ENCODE measurements at regions not wholly inside any gene's neighbourhood (a gene's known extent, or its start where the extent isn't known, plus 50 kb on each side); places are given as distances from the start of the nearest gene placed in this dataset.

DNA sequence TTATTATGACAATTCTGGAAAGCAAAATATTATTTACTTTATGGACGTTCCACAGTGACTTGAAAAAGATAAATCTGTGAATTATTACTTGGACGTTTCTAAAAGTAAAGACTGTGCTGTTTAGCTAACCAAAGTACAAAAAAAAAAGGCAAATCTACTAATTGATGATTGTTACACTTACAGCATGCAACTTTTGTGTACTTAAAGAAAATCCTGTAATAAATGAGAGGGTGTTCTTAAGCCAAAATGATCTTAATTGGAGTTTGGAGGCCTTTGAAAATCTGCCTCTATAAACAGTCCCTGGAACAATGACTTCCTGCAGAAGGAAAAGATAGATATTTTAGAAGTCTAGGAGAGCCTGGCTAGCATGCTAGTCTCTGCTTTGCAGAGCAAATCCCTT lies 434.0 kb upstream of the SYT1 start:
- TF ChIP-seq Cebpa-rat (IDR thresholded peaks at IDR 0.05), result no peak
- no peak overlapping the region for H3K4me2 ChIP-seq

DNA sequence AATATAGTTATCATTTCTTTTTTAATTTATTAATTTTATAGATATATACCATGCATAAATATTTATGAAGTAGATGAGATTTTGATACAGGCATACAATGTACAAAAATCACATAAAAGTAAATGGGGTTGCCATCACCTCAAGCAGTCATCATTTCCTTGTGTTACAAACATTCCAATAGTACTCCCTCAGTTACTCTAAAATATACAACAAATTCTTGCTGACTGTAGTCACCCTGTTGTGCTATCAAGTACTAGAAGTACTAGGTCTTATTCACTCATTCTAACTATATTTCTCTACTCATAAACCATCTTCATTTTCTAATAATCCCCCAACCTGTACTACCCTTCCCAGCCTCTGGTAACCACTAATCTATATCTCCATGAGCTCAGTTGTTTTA lies 432.6 kb upstream of the SYT1 start:
- Histone ChIP-seq H3K4me1 (no peaks in the 10 kb centered on the region), H3K27ac (no peak overlapping the region), H3K9me3 (0 out of 2 replicates have a peak, but pooled peaks cover 8% of the 10 kb centered on the region), H3K9ac (no peak overlapping the region), H3K36me3 (no peaks in the 10 kb centered on the region), H3K4me3 (no peak overlapping the region), H3K27me3 (no peaks in the 10 kb centered on the region), H4K20me1 (no peaks in the 10 kb centered on the region), H3K4me2 (no peak overlapping the region)
- TF ChIP-seq Cebpa-rat (IDR thresholded peaks at IDR 0.05), result no peak

More for the DNA sequence above, 434.0 kb upstream of the SYT1 start:
- H3K4me1 ChIP-seq, result no peaks in the 10 kb centered on the region
- no peaks in the 10 kb centered on the region for H3K36me3 ChIP-seq
- no peaks in the 10 kb centered on the region for H3K27me3 ChIP-seq
- no peaks in the 10 kb centered on the region for H4K20me1 ChIP-seq
- 0 out of 2 replicates have a peak, but pooled peaks cover 5% of the 10 kb centered on the region for H3K9me3 ChIP-seq
- no peak overlapping the region for H3K9ac ChIP-seq
- H3K4me3 ChIP-seq, result no peak overlapping the region
- no peak overlapping the region for H3K27ac ChIP-seq

DNA sequence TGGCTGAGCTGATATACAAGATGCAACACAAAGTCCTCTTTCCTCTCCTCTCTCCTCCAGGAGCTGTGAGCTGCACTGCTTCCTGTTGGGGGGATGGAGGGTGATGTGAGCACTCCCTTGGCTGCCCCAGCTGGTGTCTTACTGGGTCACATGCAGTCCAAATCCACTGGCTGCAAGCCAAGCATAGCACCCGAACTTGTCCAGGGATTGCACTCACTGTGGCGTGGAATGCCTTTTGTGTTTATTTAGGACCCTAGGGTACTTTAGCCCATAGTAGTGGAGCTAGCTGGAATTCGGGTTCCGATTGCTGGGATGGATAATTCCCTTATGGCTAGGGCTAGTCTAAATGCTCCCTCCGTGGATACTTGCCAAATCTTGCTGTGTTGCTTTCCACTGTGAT lies 424.9 kb upstream of the SYT1 start:
- H3K27me3 ChIP-seq, result no peaks in the 10 kb centered on the region

DNA sequence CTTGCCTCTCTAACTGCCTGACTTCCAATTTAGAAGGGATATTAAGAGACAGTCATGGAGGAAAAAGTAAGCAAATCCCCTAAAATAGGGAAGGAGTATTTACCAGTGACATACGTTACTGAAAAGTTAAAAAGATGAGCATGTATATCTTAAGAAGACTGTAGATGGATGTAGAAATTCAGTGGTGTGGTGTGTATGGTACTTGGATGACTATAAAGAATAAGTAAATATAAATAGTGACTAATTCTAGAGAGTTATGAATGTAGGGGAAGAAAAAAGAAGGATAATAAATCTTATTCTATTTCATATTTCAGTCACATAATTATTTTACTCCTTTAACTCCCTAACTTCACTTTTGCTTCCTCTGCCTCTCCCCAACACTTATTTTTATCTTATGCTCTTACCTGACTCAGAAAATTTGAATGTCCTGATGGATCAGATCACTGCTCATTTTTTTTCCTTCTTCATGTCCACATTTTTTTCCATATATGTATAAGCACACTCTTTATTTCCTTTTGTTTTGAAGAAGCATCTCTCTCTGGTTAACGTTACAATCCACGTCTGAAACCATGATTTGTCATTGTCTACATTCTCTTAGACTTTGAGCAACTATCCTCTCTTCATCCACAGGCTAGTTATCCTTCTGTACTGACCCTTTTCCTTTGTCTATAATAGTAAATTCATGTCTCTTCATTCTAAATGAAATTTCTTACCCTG lies 422.7 kb upstream of the SYT1 start:
- H3K4me3 ChIP-seq, result no peak overlapping the region
- no peaks in the 10 kb centered on the region for H3K36me3 ChIP-seq
- no peak overlapping the region for H3K27ac ChIP-seq
- no peak overlapping the region for H3K4me2 ChIP-seq
- no peak overlapping the region for H3K9ac ChIP-seq
- TF ChIP-seq Cebpa-rat (IDR thresholded peaks at IDR 0.05), result no peak
- H3K4me1 ChIP-seq, result no peaks in the 10 kb centered on the region
- no peaks in the 10 kb centered on the region for H4K20me1 ChIP-seq
- peaks cover 31% of the 10 kb centered on the region for H3K9me3 ChIP-seq
- no peaks in the 10 kb centered on the region for H3K27me3 ChIP-seq

More for the DNA sequence above, 424.9 kb upstream of the SYT1 start:
- no peak for TF ChIP-seq Cebpa-rat (IDR thresholded peaks at IDR 0.05)
- Histone ChIP-seq H3K9ac (no peak overlapping the region), H3K4me3 (no peak overlapping the region), H4K20me1 (no peaks in the 10 kb centered on the region), H3K9me3 (peaks cover 33% of the 10 kb centered on the region), H3K4me1 (no peaks in the 10 kb centered on the region), H3K4me2 (no peak overlapping the region), H3K36me3 (no peaks in the 10 kb centered on the region), H3K27ac (no peak overlapping the region)

DNA sequence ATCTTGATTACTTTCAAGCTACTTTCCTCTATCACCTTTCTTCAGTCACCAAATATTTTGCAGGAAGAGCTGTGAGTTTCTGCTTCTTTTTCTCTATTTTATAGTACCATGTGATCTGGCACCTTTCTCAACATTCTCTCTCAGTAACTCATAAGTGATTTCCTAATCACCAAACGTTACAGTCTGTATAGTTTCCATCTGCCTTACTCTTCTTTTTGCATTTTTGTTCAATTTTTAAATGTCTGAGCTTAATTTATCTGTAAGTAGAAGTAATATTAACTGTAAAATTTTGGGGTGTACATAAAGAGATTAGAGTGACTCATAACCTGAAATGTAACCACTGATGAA lies 422.1 kb upstream of the SYT1 start:
- H3K36me3 ChIP-seq, result no peaks in the 10 kb centered on the region
- TF ChIP-seq Cebpa-rat (IDR thresholded peaks at IDR 0.05), result no peak
- no peaks in the 10 kb centered on the region for H3K4me1 ChIP-seq
- H3K4me2 ChIP-seq, result no peak overlapping the region
- no peak overlapping the region for H3K4me3 ChIP-seq
- no peaks in the 10 kb centered on the region for H3K27me3 ChIP-seq
- no peak overlapping the region for H3K27ac ChIP-seq
- peaks cover 26% of the 10 kb centered on the region for H3K9me3 ChIP-seq
- no peak overlapping the region for H3K9ac ChIP-seq
- H4K20me1 ChIP-seq, result no peaks in the 10 kb centered on the region

DNA sequence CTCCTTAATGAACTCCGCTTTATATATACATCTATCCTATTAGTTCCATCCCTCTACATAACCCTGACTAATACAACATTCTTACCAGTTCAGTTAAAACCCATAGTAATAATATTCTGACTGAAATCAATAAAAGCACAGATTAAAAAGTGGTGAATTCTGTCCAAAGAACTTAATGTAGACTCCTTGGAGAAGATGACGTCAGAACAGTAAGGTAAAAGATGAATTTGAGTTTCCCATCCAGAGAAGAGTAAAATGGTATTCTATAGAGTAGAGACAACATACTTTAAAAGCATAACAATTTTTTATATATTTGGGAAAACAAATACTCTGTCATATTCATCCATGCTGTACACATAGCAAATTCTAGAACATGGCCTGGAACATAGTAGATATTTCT lies 418.0 kb upstream of the SYT1 start:
- Histone ChIP-seq H3K9ac (no peak overlapping the region), H3K4me1 (no peaks in the 10 kb centered on the region)

DNA sequence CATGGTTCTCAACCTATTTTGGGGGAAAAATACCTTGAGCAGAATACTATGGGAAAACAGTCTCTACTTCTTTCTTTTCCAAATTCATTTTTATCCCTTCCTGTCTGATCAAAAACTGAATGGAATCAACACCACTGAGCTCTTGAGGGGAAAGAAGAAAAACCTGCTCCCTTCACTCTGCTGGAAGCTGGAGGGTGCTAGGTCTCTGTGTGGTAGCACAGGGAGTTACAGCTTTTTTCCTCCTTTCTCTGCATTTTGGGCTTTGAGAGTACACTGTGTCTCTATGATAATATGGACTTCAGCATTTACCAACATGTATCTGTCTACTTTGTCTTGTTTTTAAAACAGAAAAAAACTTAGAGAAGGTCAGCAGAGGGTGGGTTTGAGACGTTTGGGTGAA lies 417.2 kb upstream of the SYT1 start:
- no peak overlapping the region for H3K27ac ChIP-seq
- no peak overlapping the region for H3K4me2 ChIP-seq
- H3K4me1 ChIP-seq, result no peaks in the 10 kb centered on the region
- H3K36me3 ChIP-seq, result no peaks in the 10 kb centered on the region
- H3K9me3 ChIP-seq, result no peaks in the 10 kb centered on the region
- TF ChIP-seq Cebpa-rat (IDR thresholded peaks at IDR 0.05), result no peak
- no peaks in the 10 kb centered on the region for H4K20me1 ChIP-seq
- H3K27me3 ChIP-seq, result no peaks in the 10 kb centered on the region
- H3K9ac ChIP-seq, result no peak overlapping the region
- no peak overlapping the region for H3K4me3 ChIP-seq

More for the DNA sequence above, 418.0 kb upstream of the SYT1 start:
- Histone ChIP-seq H3K9me3 (no peaks in the 10 kb centered on the region), H3K4me3 (no peak overlapping the region), H3K27ac (no peak overlapping the region), H3K36me3 (no peaks in the 10 kb centered on the region), H3K27me3 (no peaks in the 10 kb centered on the region), H4K20me1 (no peaks in the 10 kb centered on the region), H3K4me2 (no peak overlapping the region)
- no peak for TF ChIP-seq Cebpa-rat (IDR thresholded peaks at IDR 0.05)

DNA sequence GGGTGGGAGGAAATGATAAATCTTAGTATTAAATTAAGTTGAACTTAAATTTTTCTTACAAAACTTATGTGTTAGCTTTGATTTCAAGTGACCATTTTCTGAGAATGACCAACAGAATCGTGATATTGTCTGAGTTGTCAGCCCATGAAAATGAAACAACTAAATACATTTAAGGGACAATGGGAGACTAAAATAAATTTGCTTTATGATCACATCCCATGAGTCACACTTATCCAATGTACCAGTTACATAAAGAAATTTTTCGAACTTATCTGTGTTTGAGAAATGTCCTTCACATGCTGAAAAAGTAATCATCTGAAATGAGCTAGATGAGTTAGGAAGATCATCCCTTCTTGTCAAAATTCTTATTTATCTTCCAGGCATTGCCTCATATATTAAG lies 415.9 kb upstream of the SYT1 start:
- Histone ChIP-seq H3K4me3 (no peak overlapping the region), H3K9ac (no peak overlapping the region), H3K36me3 (no peaks in the 10 kb centered on the region), H4K20me1 (no peaks in the 10 kb centered on the region), H3K4me1 (no peaks in the 10 kb centered on the region), H3K4me2 (no peak overlapping the region), H3K27ac (no peak overlapping the region), H3K9me3 (no peaks in the 10 kb centered on the region), H3K27me3 (no peaks in the 10 kb centered on the region)
- no peak for TF ChIP-seq Cebpa-rat (IDR thresholded peaks at IDR 0.05)

DNA sequence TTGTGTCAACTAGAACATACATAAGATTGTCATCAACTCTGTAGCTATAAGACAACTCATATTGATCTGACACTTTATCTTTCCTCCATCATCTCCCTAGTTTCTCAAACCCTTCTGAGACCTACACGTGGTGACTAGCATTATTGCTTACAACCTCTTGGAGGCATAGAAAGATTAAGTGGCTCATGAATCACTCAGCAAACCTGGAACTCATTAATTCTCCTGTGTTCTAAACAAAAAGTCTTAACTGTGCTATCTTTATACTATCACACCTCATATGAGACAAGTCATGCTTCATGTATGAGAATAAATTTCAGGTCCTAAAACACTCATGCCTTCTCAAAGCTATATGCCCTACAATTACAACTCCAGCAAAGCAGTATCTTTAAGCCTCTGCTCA lies 408.6 kb upstream of the SYT1 start:
- no peak overlapping the region for H3K4me3 ChIP-seq
- no peak overlapping the region for H3K27ac ChIP-seq
- H3K27me3 ChIP-seq, result no peaks in the 10 kb centered on the region
- H3K9me3 ChIP-seq, result no peaks in the 10 kb centered on the region
- TF ChIP-seq Cebpa-rat (IDR thresholded peaks at IDR 0.05), result no peak
- no peak overlapping the region for H3K9ac ChIP-seq
- H3K4me2 ChIP-seq, result no peak overlapping the region
- H3K4me1 ChIP-seq, result peaks cover 6% of the 10 kb centered on the region; the same call in 1 of the 2 replicates
- H3K36me3 ChIP-seq, result no peaks in the 10 kb centered on the region
- no peaks in the 10 kb centered on the region for H4K20me1 ChIP-seq

DNA sequence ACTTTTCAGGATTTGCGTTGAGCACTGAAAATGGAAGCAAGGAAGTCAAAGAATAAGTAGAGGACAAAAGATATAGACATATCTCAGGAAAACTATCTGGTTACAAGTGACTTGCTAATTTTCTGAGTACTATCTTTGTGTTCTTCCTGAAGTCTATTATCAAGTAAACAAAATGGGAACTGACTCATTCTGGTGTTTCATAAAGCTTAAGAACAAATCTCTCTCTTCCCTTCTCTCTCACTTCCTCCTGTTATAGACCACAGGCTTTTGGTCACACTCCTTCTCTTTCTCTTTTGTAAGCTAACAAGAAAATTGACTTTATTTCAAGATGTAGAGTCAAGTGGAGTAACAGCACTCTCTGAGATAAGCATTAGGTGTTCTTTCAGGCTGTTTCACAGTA lies 406.6 kb upstream of the SYT1 start:
- Histone ChIP-seq H3K4me3 (no peak overlapping the region), H3K4me1 (peaks cover 6% of the 10 kb centered on the region; the same call in 1 of the 2 replicates), H3K27ac (no peak overlapping the region), H3K27me3 (no peaks in the 10 kb centered on the region), H4K20me1 (no peaks in the 10 kb centered on the region), H3K4me2 (no peak overlapping the region), H3K36me3 (no peaks in the 10 kb centered on the region), H3K9ac (no peak overlapping the region), H3K9me3 (no peaks in the 10 kb centered on the region)
- TF ChIP-seq Cebpa-rat (IDR thresholded peaks at IDR 0.05), result no peak
